22Rv1 (cell line): ENCODE measurements at regions not wholly inside any gene's neighbourhood (a gene's known extent, or its start where the extent isn't known, plus 50 kb on each side); places are given as distances from the start of the nearest gene placed in this dataset.

Experiments used
- ZFX ChIP-seq: fragments of 450-650 bp; IDR thresholded peaks from 2 replicates; pipeline ENCODE4 v1.6.1; 2017; ENCODE audit warnings: antibody characterized with exemption, borderline replicate concordance
- TF ChIP-seq, protein P1 (sequence below): fragments of 450-650 bp; IDR thresholded peaks from 2 replicates; pipeline ENCODE4 v1.5.1; 2017; ENCODE audit warnings: mild to moderate bottlenecking

DNA sequence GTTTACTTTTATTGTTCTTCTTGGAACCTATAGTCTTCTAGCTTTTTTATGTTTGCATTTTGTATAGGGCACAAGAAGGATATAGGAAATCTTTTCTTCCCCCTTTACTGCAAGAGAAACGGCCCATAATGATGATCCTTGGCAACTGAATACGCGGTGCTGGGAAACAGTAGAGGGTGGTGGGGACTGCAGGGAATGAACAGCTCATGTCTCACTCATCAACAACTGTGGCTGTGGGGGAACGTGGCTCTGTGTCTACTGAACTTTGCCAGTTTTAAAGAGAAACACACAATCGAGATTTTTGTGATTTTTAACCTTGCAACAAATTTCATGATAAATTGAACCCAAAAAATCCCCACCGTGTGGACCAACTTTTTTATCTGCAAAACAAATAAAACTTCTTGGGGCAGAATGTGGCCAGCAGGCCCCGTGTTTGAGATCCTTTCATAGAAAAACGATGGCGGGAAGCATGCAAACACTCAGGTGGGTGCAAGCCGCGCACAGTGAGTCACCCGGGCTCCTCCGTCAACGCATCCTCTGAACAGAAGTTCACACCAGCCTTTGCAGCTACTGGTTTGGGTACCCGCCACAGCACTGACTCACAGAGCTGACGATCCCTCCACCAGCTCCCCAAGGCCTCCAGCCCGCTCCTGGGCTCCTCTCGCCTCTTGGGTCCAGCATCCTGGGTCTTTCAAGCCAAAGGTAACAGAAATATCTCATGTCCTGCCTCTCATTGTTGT lies 149.3 kb downstream of the COL6A3 start:
- no peak for TF ChIP-seq ZFX
- TF ChIP-seq, protein P1, sequence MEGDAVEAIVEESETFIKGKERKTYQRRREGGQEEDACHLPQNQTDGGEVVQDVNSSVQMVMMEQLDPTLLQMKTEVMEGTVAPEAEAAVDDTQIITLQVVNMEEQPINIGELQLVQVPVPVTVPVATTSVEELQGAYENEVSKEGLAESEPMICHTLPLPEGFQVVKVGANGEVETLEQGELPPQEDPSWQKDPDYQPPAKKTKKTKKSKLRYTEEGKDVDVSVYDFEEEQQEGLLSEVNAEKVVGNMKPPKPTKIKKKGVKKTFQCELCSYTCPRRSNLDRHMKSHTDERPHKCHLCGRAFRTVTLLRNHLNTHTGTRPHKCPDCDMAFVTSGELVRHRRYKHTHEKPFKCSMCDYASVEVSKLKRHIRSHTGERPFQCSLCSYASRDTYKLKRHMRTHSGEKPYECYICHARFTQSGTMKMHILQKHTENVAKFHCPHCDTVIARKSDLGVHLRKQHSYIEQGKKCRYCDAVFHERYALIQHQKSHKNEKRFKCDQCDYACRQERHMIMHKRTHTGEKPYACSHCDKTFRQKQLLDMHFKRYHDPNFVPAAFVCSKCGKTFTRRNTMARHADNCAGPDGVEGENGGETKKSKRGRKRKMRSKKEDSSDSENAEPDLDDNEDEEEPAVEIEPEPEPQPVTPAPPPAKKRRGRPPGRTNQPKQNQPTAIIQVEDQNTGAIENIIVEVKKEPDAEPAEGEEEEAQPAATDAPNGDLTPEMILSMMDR: no peak
